Erythroblast (primary cell): ENCODE measurements at regions not wholly inside any gene's neighbourhood (a gene's known extent, or its start where the extent isn't known, plus 50 kb on each side); places are given as distances from the start of the nearest gene placed in this dataset.
"Not testable (repeated sequence)": the region's sequence is repeated elsewhere in the genome, so short reads cannot be mapped to it uniquely, and the experiment has no call there.

ENCODE experiments used
- GATA1 ChIP-seq: IDR thresholded peaks from 2 replicates; pipeline ENCODE4 v1.6.1; 2011; ENCODE audit warnings: low read depth, mild to moderate bottlenecking, control low read depth, low read length, moderate library complexity
- POLR2A ChIP-seq: IDR thresholded peaks from 2 replicates; pipeline ENCODE4 v1.6.1; 2011; ENCODE audit warnings: mild to moderate bottlenecking, low read length

GRCh38 chr2:34702391-34702790 is 1103.3 kb upstream of the FAM98A start:
- not testable (repeated sequence) for TF ChIP-seq POLR2A, GATA1
